ENCODE measurements at regions not wholly inside any gene's neighbourhood (a gene's known extent, or its start where the extent isn't known, plus 50 kb on each side); places are given as distances from the start of the nearest gene placed in this dataset.

DNA sequence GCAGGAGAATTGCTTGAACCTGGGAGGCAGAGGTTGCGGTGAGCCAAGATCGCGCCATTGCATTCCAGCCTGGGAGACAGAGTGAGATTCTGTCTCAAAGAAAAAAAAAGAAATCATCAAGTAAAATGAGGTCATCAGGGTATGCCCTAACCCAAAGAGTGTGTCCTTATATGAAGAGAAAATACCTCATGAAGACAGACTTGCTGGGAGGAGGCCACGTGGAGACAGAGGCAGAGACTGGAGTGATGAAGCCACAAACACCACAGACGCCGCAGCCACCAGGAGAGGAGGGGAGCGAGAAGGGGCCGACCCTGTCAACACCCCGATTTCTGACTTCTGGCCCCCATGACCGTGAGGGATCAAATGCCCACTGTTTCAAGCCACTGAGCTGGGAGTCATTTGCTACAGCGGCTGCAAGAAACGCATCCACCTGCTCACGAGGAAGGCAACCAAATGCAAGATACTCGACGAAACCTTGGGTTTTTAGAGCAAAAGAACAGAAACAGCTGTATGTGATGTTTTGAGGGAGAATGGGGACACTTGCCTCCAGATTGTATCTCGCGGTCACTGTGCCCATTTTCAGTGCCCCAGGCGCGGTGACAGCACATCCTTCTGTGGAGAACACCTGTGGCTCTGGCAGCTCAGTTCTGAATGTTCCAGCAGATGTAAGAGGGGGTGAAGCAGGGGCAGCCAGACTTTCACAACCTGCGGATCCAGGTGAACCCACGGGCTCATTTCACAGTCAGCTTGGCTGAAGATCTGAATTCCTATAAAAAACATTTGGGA is 1317.2 kb downstream of the TBC1D22A start:
- TF ChIP-seq GLIS3 (CRISPR knock-in tag; IDR thresholded peaks at IDR 0.05) (no peak), ZNF70 (CRISPR knock-in tag; IDR thresholded peaks at IDR 0.05) (no peak), SNAI2 (CRISPR knock-in tag; IDR thresholded peaks at IDR 0.05) (no peak)
- TF ChIP-seq, protein P1, sequence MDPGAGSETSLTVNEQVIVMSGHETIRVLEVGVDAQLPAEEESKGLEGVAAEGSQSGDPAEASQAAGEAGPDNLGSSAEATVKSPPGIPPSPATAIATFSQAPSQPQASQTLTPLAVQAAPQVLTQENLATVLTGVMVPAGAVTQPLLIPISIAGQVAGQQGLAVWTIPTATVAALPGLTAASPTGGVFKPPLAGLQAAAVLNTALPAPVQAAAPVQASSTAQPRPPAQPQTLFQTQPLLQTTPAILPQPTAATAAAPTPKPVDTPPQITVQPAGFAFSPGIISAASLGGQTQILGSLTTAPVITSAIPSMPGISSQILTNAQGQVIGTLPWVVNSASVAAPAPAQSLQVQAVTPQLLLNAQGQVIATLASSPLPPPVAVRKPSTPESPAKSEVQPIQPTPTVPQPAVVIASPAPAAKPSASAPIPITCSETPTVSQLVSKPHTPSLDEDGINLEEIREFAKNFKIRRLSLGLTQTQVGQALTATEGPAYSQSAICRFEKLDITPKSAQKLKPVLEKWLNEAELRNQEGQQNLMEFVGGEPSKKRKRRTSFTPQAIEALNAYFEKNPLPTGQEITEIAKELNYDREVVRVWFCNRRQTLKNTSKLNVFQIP (CRISPR knock-in tag; IDR thresholded peaks at IDR 0.05; ENCODE audit: borderline replicate concordance, low read depth) = no peak

Data from SK-N-SH treated with all-trans-retinoic acid at 6 μM for 48 hours (cell line).